ENCODE measurements at regions not wholly inside any gene's neighbourhood (a gene's known extent, or its start where the extent isn't known, plus 50 kb on each side); places are given as distances from the start of the nearest gene placed in this dataset.

DNA sequence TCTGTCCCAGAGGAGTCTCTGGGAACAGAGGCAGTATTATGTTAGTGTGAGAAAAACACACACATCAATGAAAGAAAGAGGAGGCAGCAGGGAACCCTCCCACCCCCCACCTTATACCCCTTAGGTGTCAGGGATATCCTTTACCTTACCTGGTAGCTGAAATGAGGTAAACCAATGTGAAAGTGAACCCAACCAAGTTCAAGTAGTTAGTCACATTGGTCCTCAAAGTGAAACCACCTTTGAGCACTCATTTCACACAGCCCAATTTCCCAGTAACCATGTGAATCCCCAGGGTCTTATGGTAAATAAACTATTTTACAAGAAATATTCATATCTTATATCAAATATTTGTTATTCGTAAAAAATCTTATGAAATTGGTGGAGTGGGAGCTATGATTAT, 377.8 kb downstream of the LRATD1 start:
- TF ChIP-seq POLR2A (IDR thresholded peaks at IDR 0.05; ENCODE audit: low read depth) = no peak
- no peak for TF ChIP-seq POLR2AphosphoS5 (IDR thresholded peaks at IDR 0.05)
- TF ChIP-seq EP300 (IDR thresholded peaks at IDR 0.05) = no peak
- no peak for TF ChIP-seq CTCF (IDR thresholded peaks at IDR 0.05)
- no peaks in the 10 kb centered on the region for H3K4me1 ChIP-seq
- H3K36me3 ChIP-seq = no peaks in the 10 kb centered on the region
- no peaks in the 10 kb centered on the region for H3K27me3 ChIP-seq
- H3K27ac ChIP-seq (replicated peaks in 1 of 4) = no peak overlapping the region
- intact Hi-C loops (cut with DNase I) = no loop called here
- no peak for DNase-seq (ENCODE audit: extremely low spot score)
- H3K4me3 ChIP-seq = no peak overlapping the region
- 90% methylated on average over 1 of the region's 1 CpG for WGBS
- H3K9me3 ChIP-seq = peaks cover 0 to 7% (median 6%) of the 10 kb centered on the region in 4 donors

DNA sequence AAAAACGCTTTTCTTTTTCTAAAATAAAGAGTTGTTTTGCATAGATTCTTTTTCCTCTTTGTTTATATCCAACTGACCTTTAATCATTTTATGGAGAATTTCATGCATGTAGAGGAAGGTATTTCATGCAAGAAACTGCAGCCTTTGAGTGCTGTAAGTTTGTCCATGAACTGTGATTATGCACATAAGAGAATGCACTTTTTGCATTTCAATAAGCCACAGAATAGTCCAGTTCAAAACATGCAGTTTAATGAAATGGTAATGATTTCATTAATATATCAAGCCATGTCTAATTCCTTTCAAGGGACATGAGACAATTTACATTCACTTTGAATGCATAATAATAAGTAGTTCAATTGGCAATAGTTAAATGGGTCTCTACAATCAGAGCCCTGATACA, 386.3 kb downstream of the LRATD1 start:
- no peaks in the 10 kb centered on the region for H3K36me3 ChIP-seq
- no peaks in the 10 kb centered on the region for H3K27me3 ChIP-seq
- H3K27ac ChIP-seq (replicated peaks in 1 of 4) = no peak overlapping the region
- no peak overlapping the region for H3K4me3 ChIP-seq
- no peaks in the 10 kb centered on the region for H3K9me3 ChIP-seq
- TF ChIP-seq EP300 (IDR thresholded peaks at IDR 0.05) = no peak
- TF ChIP-seq CTCF (IDR thresholded peaks at IDR 0.05) = no peak
- TF ChIP-seq POLR2A (IDR thresholded peaks at IDR 0.05; ENCODE audit: low read depth) = no peak
- TF ChIP-seq POLR2AphosphoS5 (IDR thresholded peaks at IDR 0.05) = no peak
- no peaks in the 10 kb centered on the region for H3K4me1 ChIP-seq
- no peak for DNase-seq (ENCODE audit: extremely low spot score)
- intact Hi-C loops (cut with DNase I) = no loop called here
- 68% methylated on average over 1 of the region's 1 CpG for WGBS

DNA sequence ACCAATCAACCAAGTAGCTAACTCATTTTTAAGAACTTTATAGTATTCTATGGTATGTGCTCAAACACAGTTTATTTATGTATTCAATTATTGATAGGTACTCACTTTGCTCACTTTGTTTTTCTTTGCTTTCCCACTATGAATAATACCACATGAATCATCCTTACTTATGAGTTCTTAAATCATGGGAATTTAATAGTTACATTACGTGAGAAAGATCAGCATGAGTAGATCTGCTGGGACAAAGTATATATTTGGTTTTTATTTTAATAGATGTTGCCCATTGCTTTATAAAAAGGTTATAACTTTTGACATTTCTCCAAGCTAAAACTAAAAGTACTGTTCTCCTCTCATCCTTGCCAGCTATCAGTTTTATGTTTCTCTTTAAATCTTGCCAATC, 390.7 kb downstream of the LRATD1 start:
- TF ChIP-seq POLR2AphosphoS5 (IDR thresholded peaks at IDR 0.05) = no peak
- no peaks in the 10 kb centered on the region for H3K36me3 ChIP-seq
- H3K9me3 ChIP-seq = no peaks in the 10 kb centered on the region
- H3K27me3 ChIP-seq = no peaks in the 10 kb centered on the region
- H3K27ac ChIP-seq (replicated peaks in 1 of 4) = no peak overlapping the region
- WGBS = 61% methylated on average over 1 of the region's 1 CpG
- intact Hi-C loops (cut with DNase I) = no loop called here
- no peaks in the 10 kb centered on the region for H3K4me1 ChIP-seq
- H3K4me3 ChIP-seq = no peak overlapping the region
- no peak for DNase-seq (ENCODE audit: extremely low spot score)

GRCh38 chr2:15028406-15028805, 395.9 kb downstream of the LRATD1 start:
- 75% methylated on average over 2 of the region's 2 CpGs for WGBS
- no peak for DNase-seq (ENCODE audit: extremely low spot score)
- TF ChIP-seq POLR2AphosphoS5 (IDR thresholded peaks at IDR 0.05) = no peak
- TF ChIP-seq EP300 (IDR thresholded peaks at IDR 0.05) = no peak
- no peak for TF ChIP-seq CTCF (IDR thresholded peaks at IDR 0.05)
- TF ChIP-seq POLR2A (IDR thresholded peaks at IDR 0.05; ENCODE audit: low read depth) = no peak
- H3K4me1 ChIP-seq = no peaks in the 10 kb centered on the region
- H3K9me3 ChIP-seq = no peaks in the 10 kb centered on the region
- no peak overlapping the region for H3K27ac ChIP-seq (replicated peaks in 1 of 4)
- H3K4me3 ChIP-seq = no peak overlapping the region
- intact Hi-C loops (cut with DNase I) = no loop called here
- H3K36me3 ChIP-seq = no peaks in the 10 kb centered on the region
- no peaks in the 10 kb centered on the region for H3K27me3 ChIP-seq

- TF ChIP-seq CTCF (IDR thresholded peaks at IDR 0.05) = no peak
- TF ChIP-seq POLR2AphosphoS5 (IDR thresholded peaks at IDR 0.05) = no peak
- no peak for TF ChIP-seq EP300 (IDR thresholded peaks at IDR 0.05)
- no peak for TF ChIP-seq POLR2A (IDR thresholded peaks at IDR 0.05; ENCODE audit: low read depth)
- H3K4me1 ChIP-seq = no peaks in the 10 kb centered on the region
- no peak for DNase-seq (ENCODE audit: extremely low spot score)
- intact Hi-C loops (cut with DNase I) = no loop called here
- WGBS = 80% methylated on average over 4 of the region's 4 CpGs
- H3K27ac ChIP-seq (replicated peaks in 1 of 4) = no peak overlapping the region
- no peaks in the 10 kb centered on the region for H3K9me3 ChIP-seq
- H3K4me3 ChIP-seq = no peak overlapping the region
- no peaks in the 10 kb centered on the region for H3K36me3 ChIP-seq
- no peaks in the 10 kb centered on the region for H3K27me3 ChIP-seq
Measured at GRCh38 chr2:15031745-15032240, 399.3 kb downstream of the LRATD1 start.
